GM21360 (cell line): ENCODE measurements at regions not wholly inside any gene's neighbourhood (a gene's known extent, or its start where the extent isn't known, plus 50 kb on each side); places are given as distances from the start of the nearest gene placed in this dataset.

Experiments
- ATAC-seq: cut with Tn5 transposase; IDR thresholded peaks from one replicate; pipeline ENCODE4 v1.9.1; 2021; ENCODE audit warnings: mild to moderate bottlenecking, moderate library complexity; ENCODE audit not compliant: unreplicated experiment

GRCh38 chr3:31047673-31048072 lies 153.2 kb upstream of the GADL1 start:
- no peak for ATAC-seq

GRCh38 chr3:31048143-31048542 lies 153.7 kb upstream of the GADL1 start:
- no peak for ATAC-seq

- no peak for ATAC-seq
These were observed 155.8 kb upstream of the GADL1 start for GRCh38 chr3:31050296-31050695.

- no peak for ATAC-seq
These were observed 156.8 kb upstream of the GADL1 start for GRCh38 chr3:31051226-31051625.

GRCh38 chr3:31053299-31053698 lies 158.8 kb upstream of the GADL1 start:
- no peak for ATAC-seq

- no peak for ATAC-seq
These were observed 159.6 kb upstream of the GADL1 start for GRCh38 chr3:31054032-31054431.

GRCh38 chr3:31055757-31056156 lies 161.3 kb upstream of the GADL1 start:
- ATAC-seq = no peak

- no peak for ATAC-seq
These were observed 163.4 kb upstream of the GADL1 start for GRCh38 chr3:31057891-31058290.

GRCh38 chr3:31064021-31064420 lies 169.6 kb upstream of the GADL1 start:
- no peak for ATAC-seq

- no peak for ATAC-seq
These were observed 171.3 kb upstream of the GADL1 start for GRCh38 chr3:31065765-31066164.

- ATAC-seq = no peak
These were observed 172.5 kb upstream of the GADL1 start for GRCh38 chr3:31067004-31067403.

- no peak for ATAC-seq
These were observed 181.0 kb upstream of the GADL1 start for GRCh38 chr3:31075471-31075870.

- no peak for ATAC-seq
These were observed 181.4 kb upstream of the GADL1 start for GRCh38 chr3:31075876-31076275.

GRCh38 chr3:31077021-31077601 lies 182.7 kb upstream of the GADL1 start:
- ATAC-seq = no peak

- ATAC-seq = no peak
These were observed 183.4 kb upstream of the GADL1 start for GRCh38 chr3:31077826-31078225.

GRCh38 chr3:31079689-31080088 lies 185.2 kb upstream of the GADL1 start:
- no peak for ATAC-seq

- ATAC-seq = no peak
These were observed 186.7 kb upstream of the GADL1 start for GRCh38 chr3:31081018-31081662.

- ATAC-seq = no peak
These were observed 191.7 kb upstream of the GADL1 start for GRCh38 chr3:31086148-31086547.

- no peak for ATAC-seq
These were observed 192.2 kb upstream of the GADL1 start for GRCh38 chr3:31086698-31087097.

GRCh38 chr3:31091748-31092147 lies 197.3 kb upstream of the GADL1 start:
- ATAC-seq = no peak

- ATAC-seq = no peak
These were observed 198.5 kb upstream of the GADL1 start for GRCh38 chr3:31092748-31093589.

GRCh38 chr3:31093606-31094005 lies 199.1 kb upstream of the GADL1 start:
- no peak for ATAC-seq
